ENCODE measurements at regions not wholly inside any gene's neighbourhood (a gene's known extent, or its start where the extent isn't known, plus 50 kb on each side); places are given as distances from the start of the nearest gene placed in this dataset.

DNA sequence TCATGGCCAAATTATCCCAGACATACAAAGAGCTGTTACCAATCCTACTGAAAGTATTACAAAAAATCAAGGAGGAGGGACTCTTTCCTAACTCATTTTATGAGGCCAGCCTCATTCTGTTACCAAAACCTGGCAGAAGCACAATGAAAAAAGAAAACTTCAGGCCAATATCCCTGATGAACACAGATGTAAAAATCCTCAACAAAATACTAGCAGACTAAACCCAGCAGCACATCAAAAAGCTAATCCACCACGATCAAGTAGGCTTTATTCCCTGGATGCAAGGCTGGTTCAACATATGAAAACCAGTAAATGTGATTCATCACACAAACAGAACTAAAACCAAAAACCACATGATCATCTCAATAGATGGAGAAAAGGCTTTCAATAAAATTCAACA lies 109.2 kb downstream of the C6orf118 start:
- no peak overlapping the region for H4K8ac ChIP-seq (ENCODE audit: low read depth in 2 of 2, low read length in 2 of 2)
- no peaks in the 10 kb centered on the region for H3K36me3 ChIP-seq (ENCODE audit: control insufficient read depth, insufficient read depth, low read length)
- no peaks in the 10 kb centered on the region for H3K9me1 ChIP-seq (ENCODE audit: insufficient read depth, low read length)
- no peak overlapping the region for H3K4me2 ChIP-seq (ENCODE audit: low read depth, low read length)
- no peak overlapping the region for H2BK120ac ChIP-seq (ENCODE audit: low read depth, low read length)
- no peak overlapping the region for H2AK9ac ChIP-seq (replicated peaks; ENCODE audit: low read depth, low read length, poor library complexity)
- no peak overlapping the region for H3K4me3 ChIP-seq (ENCODE audit: insufficient read depth, low read depth, low read length)
- H3K4me1 ChIP-seq (ENCODE audit: control insufficient read depth, insufficient read depth, low read length), result no peaks in the 10 kb centered on the region
- dilution Hi-C loops (cut with HindIII; ENCODE audit: low sequenced_read_pairs, unreplicated experiment), result no loop called here
- TF ChIP-seq BHLHE40 (IDR thresholded peaks at IDR 0.05; ENCODE audit: low read depth, low read length), result no peak
- TF ChIP-seq, protein P1, sequence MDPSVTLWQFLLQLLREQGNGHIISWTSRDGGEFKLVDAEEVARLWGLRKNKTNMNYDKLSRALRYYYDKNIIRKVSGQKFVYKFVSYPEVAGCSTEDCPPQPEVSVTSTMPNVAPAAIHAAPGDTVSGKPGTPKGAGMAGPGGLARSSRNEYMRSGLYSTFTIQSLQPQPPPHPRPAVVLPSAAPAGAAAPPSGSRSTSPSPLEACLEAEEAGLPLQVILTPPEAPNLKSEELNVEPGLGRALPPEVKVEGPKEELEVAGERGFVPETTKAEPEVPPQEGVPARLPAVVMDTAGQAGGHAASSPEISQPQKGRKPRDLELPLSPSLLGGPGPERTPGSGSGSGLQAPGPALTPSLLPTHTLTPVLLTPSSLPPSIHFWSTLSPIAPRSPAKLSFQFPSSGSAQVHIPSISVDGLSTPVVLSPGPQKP (IDR thresholded peaks at IDR 0.05; ENCODE audit: borderline replicate concordance, low read depth, low read length), result no peak
- no peak for TF ChIP-seq MXI1 (IDR thresholded peaks at IDR 0.05; ENCODE audit: borderline replicate concordance, low read depth, low read length)
- TF ChIP-seq MAFK (IDR thresholded peaks at IDR 0.05; ENCODE audit: low read depth, low read length), result no peak
- no peak for TF ChIP-seq RAD21 (IDR thresholded peaks at IDR 0.05; ENCODE audit: low read length)
- no peak for TF ChIP-seq RCOR1 (IDR thresholded peaks at IDR 0.05; ENCODE audit: insufficient replicate concordance, low read length)
- TF ChIP-seq NFE2L2 (IDR thresholded peaks at IDR 0.05; ENCODE audit: low read depth, low read length), result no peak
- TF ChIP-seq USF2 (IDR thresholded peaks at IDR 0.05; ENCODE audit: low read depth, low read length), result no peak
- TF ChIP-seq CHD1 (IDR thresholded peaks at IDR 0.05; ENCODE audit: low read depth, low read length), result no peak
- no peak for TF ChIP-seq SMC3 (IDR thresholded peaks at IDR 0.05; ENCODE audit: low read depth, low read length)
- no peak for TF ChIP-seq FOS (IDR thresholded peaks at IDR 0.05; ENCODE audit: low read depth, low read length)
- no peak for TF ChIP-seq MAZ (IDR thresholded peaks at IDR 0.05; ENCODE audit: borderline replicate concordance, low read depth, low read length)
- no peak for TF ChIP-seq RFX5 (IDR thresholded peaks at IDR 0.05; ENCODE audit: low read depth, low read length)
- TF ChIP-seq CTCF (conservative IDR thresholded peaks at IDR 0.05; ENCODE audit: low read depth, low read length), result no peak
- no peak for TF ChIP-seq POLR2A (IDR thresholded peaks at IDR 0.05; ENCODE audit: low read depth, low read length)
- TF ChIP-seq CEBPB (IDR thresholded peaks at IDR 0.05; ENCODE audit: low read depth, low read length), result no peak
- H3K23ac ChIP-seq (ENCODE audit: low read depth, low read length), result no peak overlapping the region
- POLR2A ChIA-PET (ENCODE audit: unreplicated experiment), result no interaction called here
- no CpG with 5 or more reads among the region's 1 CpG for WGBS, 2 experiments (ENCODE audit: extremely low coverage in 2 of 2, insufficient read length in 1 of 2)
- no peaks in the 10 kb centered on the region for H3K27me3 ChIP-seq (ENCODE audit: control insufficient read depth, insufficient read depth, low read length)
- no peak overlapping the region for H2AFZ ChIP-seq (replicated peaks; ENCODE audit: low read length, poor library complexity)
- no peak overlapping the region for H4K5ac ChIP-seq (ENCODE audit: low read depth, low read length)
- H3K79me1 ChIP-seq (ENCODE audit: low read depth in 1 of 2, low read length in 2 of 2), result no peaks in the 10 kb centered on the region
- H3K27ac ChIP-seq (ENCODE audit: insufficient read depth, low read length), result no peak overlapping the region
- H3K9me3 ChIP-seq (ENCODE audit: control insufficient read depth, insufficient read depth, low read length), result peaks cover 8% of the 10 kb centered on the region
- CTCF ChIA-PET, result no interaction called here
- in situ Hi-C loops (cut with MboI; ENCODE audit: low sequenced_read_pairs), result no loop called here
- DNase-seq, result no peak
- H3K4ac ChIP-seq (ENCODE audit: low read depth, low read length), result no peak overlapping the region
- intact Hi-C loops (cut with micrococcal nuclease), result no loop called here
- H2BK5ac ChIP-seq (ENCODE audit: low read depth, low read length, poor library complexity, severe bottlenecking), result no peak overlapping the region
- H3K14ac ChIP-seq (replicated peaks; ENCODE audit: low read depth, low read length), result no peak overlapping the region
- no peak overlapping the region for H4K91ac ChIP-seq (ENCODE audit: insufficient read depth, low read depth, low read length)
- no peak overlapping the region for H2BK20ac ChIP-seq (ENCODE audit: low read depth, low read length)
- H3K18ac ChIP-seq (ENCODE audit: low read depth, low read length), result no peak overlapping the region
- H2AK5ac ChIP-seq (ENCODE audit: low read depth, low read length), result no peak overlapping the region
- no peak overlapping the region for H3K9ac ChIP-seq (ENCODE audit: low read depth, low read length)
- H4K20me1 ChIP-seq (ENCODE audit: insufficient read depth, low read length), result no peaks in the 10 kb centered on the region
- H3K56ac ChIP-seq (ENCODE audit: extremely low read depth, insufficient read depth, low read length), result no peak overlapping the region
- no TSS peak for BruUV-seq (replicated peaks)
- no peak for ATAC-seq (ENCODE audit: low read depth)
- no peak overlapping the region for H2BK15ac ChIP-seq (ENCODE audit: low read depth, low read length)

Data from IMR-90 (cell line).